Body of pancreas (tissue), 4 donors: ENCODE measurements at regions not wholly inside any gene's neighbourhood (a gene's known extent, or its start where the extent isn't known, plus 50 kb on each side); places are given as distances from the start of the nearest gene placed in this dataset.

Experiments used
- POLR2A ChIP-seq, 3 donors: fragments of 450-650 bp; IDR thresholded peaks; one replicate each; pipeline ENCODE4 v1.6.1; 2016; ENCODE audit warnings: antibody characterized with exemption in 3 of 3, mild to moderate bottlenecking in 2 of 3
- TF ChIP-seq, protein P1 (sequence below), 7 experiments: fragments of 450-650 bp in 4 of 7; fragments of 200-600 bp in 3 of 7; sonication (generic) in 3 of 7; IDR thresholded peaks; one replicate each; pipeline ENCODE4 v1.5.1; 2016 to 2019; ENCODE audit warnings: antibody characterized with exemption in 7 of 7

DNA sequence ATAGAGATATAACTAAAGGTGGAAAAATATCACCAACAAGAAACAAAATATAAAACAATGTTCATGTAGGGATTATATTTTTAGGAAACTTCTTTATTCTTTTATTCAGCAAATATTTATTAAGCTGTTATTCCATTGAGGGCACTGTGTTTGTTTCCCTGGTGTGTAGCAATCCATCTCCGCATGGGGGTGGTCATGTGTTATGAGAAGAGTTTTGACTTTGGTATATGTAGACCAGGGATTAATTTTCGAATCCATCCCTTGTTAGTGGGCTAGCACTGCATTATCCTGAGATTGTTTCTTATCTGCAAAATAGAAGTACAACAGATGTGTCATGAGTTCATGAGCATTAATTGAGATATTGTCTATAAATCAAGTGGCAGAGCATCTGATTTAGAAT, 190.2 kb upstream of the LRRC7 start:
- TF ChIP-seq, protein P1, sequence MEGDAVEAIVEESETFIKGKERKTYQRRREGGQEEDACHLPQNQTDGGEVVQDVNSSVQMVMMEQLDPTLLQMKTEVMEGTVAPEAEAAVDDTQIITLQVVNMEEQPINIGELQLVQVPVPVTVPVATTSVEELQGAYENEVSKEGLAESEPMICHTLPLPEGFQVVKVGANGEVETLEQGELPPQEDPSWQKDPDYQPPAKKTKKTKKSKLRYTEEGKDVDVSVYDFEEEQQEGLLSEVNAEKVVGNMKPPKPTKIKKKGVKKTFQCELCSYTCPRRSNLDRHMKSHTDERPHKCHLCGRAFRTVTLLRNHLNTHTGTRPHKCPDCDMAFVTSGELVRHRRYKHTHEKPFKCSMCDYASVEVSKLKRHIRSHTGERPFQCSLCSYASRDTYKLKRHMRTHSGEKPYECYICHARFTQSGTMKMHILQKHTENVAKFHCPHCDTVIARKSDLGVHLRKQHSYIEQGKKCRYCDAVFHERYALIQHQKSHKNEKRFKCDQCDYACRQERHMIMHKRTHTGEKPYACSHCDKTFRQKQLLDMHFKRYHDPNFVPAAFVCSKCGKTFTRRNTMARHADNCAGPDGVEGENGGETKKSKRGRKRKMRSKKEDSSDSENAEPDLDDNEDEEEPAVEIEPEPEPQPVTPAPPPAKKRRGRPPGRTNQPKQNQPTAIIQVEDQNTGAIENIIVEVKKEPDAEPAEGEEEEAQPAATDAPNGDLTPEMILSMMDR (IDR thresholded peaks at IDR 0.05): no peak
- no peak for TF ChIP-seq POLR2A (IDR thresholded peaks at IDR 0.05)
